ENCODE measurements at regions not wholly inside any gene's neighbourhood (a gene's known extent, or its start where the extent isn't known, plus 50 kb on each side); places are given as distances from the start of the nearest gene placed in this dataset.

DNA sequence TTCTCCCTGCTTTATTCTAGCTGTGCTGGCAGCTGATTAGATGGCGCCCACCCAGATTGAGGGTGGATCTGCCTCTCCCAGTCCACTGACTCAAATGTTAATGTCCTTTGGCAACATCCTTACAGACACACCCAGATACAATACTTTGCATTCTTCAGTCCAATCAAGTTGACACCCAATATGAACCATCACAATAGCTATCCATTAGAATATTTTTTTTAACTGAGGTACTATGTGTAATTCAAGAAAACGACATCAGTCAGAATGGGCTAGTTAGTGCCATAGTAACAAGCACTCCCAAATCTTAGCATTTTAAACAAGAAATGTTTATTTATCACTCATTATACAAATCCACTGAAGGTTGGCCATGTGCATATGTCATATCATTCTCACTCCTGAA, 723.1 kb downstream of the NR2F2 start:
- no peaks in the 10 kb centered on the region for H3K27me3 ChIP-seq (ENCODE audit: control insufficient read depth, insufficient read depth, low read length)
- H3K4me3 ChIP-seq (ENCODE audit: low read length), result no peak overlapping the region
- no peak overlapping the region for H3K27ac ChIP-seq (ENCODE audit: low read length)
- H3K36me3 ChIP-seq (ENCODE audit: control insufficient read depth, low read depth, low read length), result no peaks in the 10 kb centered on the region
- H3K9ac ChIP-seq (ENCODE audit: low read length), result no peak overlapping the region
- H3K9me3 ChIP-seq (ENCODE audit: control insufficient read depth, low read depth, low read length), result no peaks in the 10 kb centered on the region
- H3K4me1 ChIP-seq (ENCODE audit: control insufficient read depth, low read depth, low read length), result no peaks in the 10 kb centered on the region

DNA sequence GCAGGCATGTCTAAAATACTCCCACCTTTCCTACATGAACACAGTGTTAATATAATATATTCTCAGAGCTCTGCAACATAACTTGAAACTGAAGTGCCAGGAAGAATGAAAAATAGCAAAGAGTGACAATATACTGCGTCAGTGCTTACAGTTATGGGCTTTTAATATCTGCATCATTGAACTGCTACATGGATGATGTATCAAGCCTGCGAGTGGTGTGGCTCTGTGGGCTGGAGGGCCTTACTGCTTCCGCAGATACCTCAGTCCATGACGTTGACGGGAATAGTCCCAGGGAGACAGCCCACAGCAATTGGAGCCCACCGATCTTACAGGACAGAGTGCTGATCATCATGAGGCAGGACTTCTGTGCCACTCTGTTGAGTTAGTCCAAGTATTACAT, 727.0 kb downstream of the NR2F2 start:
- H3K9ac ChIP-seq (ENCODE audit: low read length), result no peak overlapping the region
- H3K4me3 ChIP-seq (ENCODE audit: low read length), result no peak overlapping the region
- no peak overlapping the region for H3K27ac ChIP-seq (ENCODE audit: low read length)
- peaks cover 30% of the 10 kb centered on the region for H3K4me1 ChIP-seq (ENCODE audit: control insufficient read depth, low read depth, low read length)
- no peaks in the 10 kb centered on the region for H3K9me3 ChIP-seq (ENCODE audit: control insufficient read depth, low read depth, low read length)
- H3K27me3 ChIP-seq (ENCODE audit: control insufficient read depth, insufficient read depth, low read length), result no peaks in the 10 kb centered on the region
- H3K36me3 ChIP-seq (ENCODE audit: control insufficient read depth, low read depth, low read length), result no peaks in the 10 kb centered on the region

DNA sequence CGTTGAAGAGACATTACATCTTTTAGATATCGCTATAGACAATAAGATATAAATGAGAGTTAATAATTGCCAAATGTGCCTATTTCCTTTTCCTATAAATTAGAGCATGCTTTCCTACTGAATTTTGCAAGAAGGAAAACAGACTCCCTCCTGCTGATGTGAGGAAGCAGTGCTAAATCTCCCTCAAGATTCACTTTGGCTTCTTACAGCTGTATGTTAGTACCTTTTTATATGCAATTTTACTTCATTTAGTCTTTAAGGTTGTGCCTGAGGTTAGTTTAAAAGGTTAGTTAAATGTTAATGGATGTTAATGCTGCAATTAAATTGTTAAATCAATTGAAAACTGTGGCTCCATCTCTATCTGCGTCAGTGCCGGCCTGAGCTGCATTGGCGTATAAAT, 728.8 kb downstream of the NR2F2 start:
- H3K27ac ChIP-seq (ENCODE audit: low read length), result no peak overlapping the region
- H3K9ac ChIP-seq (ENCODE audit: low read length), result no peak overlapping the region
- H3K4me1 ChIP-seq (ENCODE audit: control insufficient read depth, low read depth, low read length), result peaks cover 30% of the 10 kb centered on the region
- no peak overlapping the region for H3K4me3 ChIP-seq (ENCODE audit: low read length)
- H3K9me3 ChIP-seq (ENCODE audit: control insufficient read depth, low read depth, low read length), result no peaks in the 10 kb centered on the region
- no peaks in the 10 kb centered on the region for H3K27me3 ChIP-seq (ENCODE audit: control insufficient read depth, insufficient read depth, low read length)
- no peaks in the 10 kb centered on the region for H3K36me3 ChIP-seq (ENCODE audit: control insufficient read depth, low read depth, low read length)

DNA sequence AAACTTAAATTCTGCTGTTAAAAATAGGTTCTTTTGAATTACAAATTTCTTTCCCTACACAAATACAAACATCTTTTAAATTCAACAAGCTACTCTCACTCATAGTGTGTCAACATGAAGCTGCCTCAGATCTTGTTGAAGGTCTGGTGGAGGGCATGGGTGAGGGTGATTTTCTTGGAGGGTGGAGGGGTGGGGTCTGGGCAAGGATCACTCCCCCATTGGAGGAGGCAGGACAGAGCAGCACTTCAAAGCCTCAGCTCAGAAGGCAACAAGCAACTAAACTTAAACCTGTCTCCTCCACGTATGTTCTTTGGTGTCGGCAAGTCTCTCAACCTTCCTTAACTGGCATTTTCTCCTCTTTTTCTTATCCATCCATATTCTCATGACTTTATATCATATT, 730.9 kb downstream of the NR2F2 start:
- Histone ChIP-seq H3K27ac (ENCODE audit: low read length) (no peak overlapping the region), H3K9ac (ENCODE audit: low read length) (no peak overlapping the region), H3K9me3 (ENCODE audit: control insufficient read depth, low read depth, low read length) (no peaks in the 10 kb centered on the region), H3K4me1 (ENCODE audit: control insufficient read depth, low read depth, low read length) (peaks cover 30% of the 10 kb centered on the region), H3K27me3 (ENCODE audit: control insufficient read depth, insufficient read depth, low read length) (no peaks in the 10 kb centered on the region), H3K4me3 (ENCODE audit: low read length) (no peak overlapping the region), H3K36me3 (ENCODE audit: control insufficient read depth, low read depth, low read length) (no peaks in the 10 kb centered on the region)

DNA sequence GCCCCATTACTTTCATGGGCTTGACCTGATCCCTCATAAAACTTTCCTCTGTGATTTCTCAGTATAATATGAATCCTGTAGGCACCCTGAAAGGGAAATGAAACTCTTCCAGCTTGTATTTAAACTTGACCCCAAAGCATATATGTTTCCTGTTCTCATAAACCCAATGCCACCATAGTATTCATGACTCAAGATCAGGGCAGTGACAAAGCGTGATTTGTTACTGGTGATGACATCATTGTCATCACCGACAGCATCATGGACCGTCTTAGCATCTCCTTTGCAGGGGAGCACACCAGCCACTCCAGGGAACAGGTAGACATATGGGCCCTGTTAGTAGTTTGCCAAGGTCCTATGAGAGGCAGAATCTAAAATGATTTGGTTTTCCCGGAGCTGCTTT, 741.2 kb downstream of the NR2F2 start:
- no peaks in the 10 kb centered on the region for H3K27me3 ChIP-seq (ENCODE audit: control insufficient read depth, insufficient read depth, low read length)
- no peaks in the 10 kb centered on the region for H3K4me1 ChIP-seq (ENCODE audit: control insufficient read depth, low read depth, low read length)
- no peak overlapping the region for H3K9ac ChIP-seq (ENCODE audit: low read length)
- H3K4me3 ChIP-seq (ENCODE audit: low read length), result no peak overlapping the region
- H3K27ac ChIP-seq (ENCODE audit: low read length), result no peak overlapping the region
- H3K36me3 ChIP-seq (ENCODE audit: control insufficient read depth, low read depth, low read length), result no peaks in the 10 kb centered on the region
- peaks cover 2% of the 10 kb centered on the region for H3K9me3 ChIP-seq (ENCODE audit: control insufficient read depth, low read depth, low read length)

DNA sequence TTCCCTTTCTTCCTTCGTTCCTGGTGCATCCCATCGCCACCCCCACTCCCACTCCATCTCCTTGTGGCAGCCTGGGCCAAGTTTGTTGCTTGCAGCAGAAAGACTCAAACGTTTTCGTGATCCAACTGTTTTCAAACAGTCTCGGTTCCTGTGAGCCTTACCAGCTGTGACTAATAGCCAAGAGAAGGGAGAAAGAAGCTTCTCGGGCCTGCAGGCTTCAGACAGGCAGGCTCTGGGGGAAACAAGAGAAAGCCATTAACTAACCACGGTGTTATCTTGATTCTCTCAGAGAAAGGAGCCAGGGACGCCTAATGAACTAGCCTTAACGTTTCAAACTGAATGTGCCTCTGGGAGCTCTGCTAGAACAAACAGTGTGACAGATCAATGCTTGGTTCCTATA, 742.0 kb downstream of the NR2F2 start:
- Histone ChIP-seq H3K27me3 (ENCODE audit: control insufficient read depth, insufficient read depth, low read length) (no peaks in the 10 kb centered on the region), H3K9me3 (ENCODE audit: control insufficient read depth, low read depth, low read length) (peaks cover 2% of the 10 kb centered on the region), H3K4me3 (ENCODE audit: low read length) (no peak overlapping the region), H3K4me1 (ENCODE audit: control insufficient read depth, low read depth, low read length) (no peaks in the 10 kb centered on the region), H3K27ac (ENCODE audit: low read length) (no peak overlapping the region), H3K9ac (ENCODE audit: low read length) (no peak overlapping the region), H3K36me3 (ENCODE audit: control insufficient read depth, low read depth, low read length) (no peaks in the 10 kb centered on the region)

DNA sequence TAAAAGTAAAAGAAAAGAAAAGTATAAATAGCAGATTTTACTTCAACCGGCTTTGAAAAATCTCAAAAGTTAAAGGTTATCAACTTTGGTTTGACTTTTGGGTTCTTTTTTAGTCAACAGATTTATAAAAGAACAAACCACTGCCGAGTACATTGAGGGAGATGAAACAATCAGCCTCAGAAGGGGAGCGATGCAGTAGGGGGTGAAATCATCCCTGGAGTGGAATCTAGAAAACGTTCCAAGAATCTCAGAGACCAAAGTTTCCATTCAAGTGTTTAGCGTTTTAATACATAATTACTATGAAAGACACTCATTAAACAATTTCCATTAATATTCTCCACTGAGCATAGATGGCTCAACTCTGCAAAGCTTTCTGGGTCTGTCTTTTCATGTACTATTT, 745.5 kb downstream of the NR2F2 start:
- Histone ChIP-seq H3K9ac (ENCODE audit: low read length) (no peak overlapping the region), H3K27me3 (ENCODE audit: control insufficient read depth, insufficient read depth, low read length) (no peaks in the 10 kb centered on the region), H3K9me3 (ENCODE audit: control insufficient read depth, low read depth, low read length) (no peaks in the 10 kb centered on the region), H3K4me3 (ENCODE audit: low read length) (no peak overlapping the region), H3K4me1 (ENCODE audit: control insufficient read depth, low read depth, low read length) (no peaks in the 10 kb centered on the region), H3K36me3 (ENCODE audit: control insufficient read depth, low read depth, low read length) (no peaks in the 10 kb centered on the region), H3K27ac (ENCODE audit: low read length) (no peak overlapping the region)

DNA sequence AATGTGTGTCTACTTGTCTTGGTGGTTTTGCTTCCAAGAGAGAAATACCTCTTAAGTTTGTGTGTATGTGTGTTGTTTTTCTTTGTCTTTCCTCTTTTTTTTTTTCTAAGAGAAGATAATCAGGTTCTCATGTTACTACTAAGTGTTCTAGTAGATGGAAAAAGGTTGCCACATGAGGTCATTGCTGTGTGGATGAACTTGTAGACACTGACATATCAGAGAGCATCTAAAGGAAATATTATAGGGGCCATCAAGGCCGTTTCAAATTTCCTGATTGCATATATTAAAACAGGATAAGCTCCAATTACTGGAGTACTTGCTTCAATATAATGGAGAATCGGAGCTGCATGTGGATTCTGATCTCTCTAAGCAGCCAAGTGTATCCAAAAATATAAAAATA, 747.5 kb downstream of the NR2F2 start:
- no peak overlapping the region for H3K27ac ChIP-seq (ENCODE audit: low read length)
- no peak overlapping the region for H3K9ac ChIP-seq (ENCODE audit: low read length)
- no peaks in the 10 kb centered on the region for H3K36me3 ChIP-seq (ENCODE audit: control insufficient read depth, low read depth, low read length)
- H3K9me3 ChIP-seq (ENCODE audit: control insufficient read depth, low read depth, low read length), result no peaks in the 10 kb centered on the region
- H3K4me3 ChIP-seq (ENCODE audit: low read length), result no peak overlapping the region
- H3K27me3 ChIP-seq (ENCODE audit: control insufficient read depth, insufficient read depth, low read length), result no peaks in the 10 kb centered on the region
- H3K4me1 ChIP-seq (ENCODE audit: control insufficient read depth, low read depth, low read length), result no peaks in the 10 kb centered on the region

DNA sequence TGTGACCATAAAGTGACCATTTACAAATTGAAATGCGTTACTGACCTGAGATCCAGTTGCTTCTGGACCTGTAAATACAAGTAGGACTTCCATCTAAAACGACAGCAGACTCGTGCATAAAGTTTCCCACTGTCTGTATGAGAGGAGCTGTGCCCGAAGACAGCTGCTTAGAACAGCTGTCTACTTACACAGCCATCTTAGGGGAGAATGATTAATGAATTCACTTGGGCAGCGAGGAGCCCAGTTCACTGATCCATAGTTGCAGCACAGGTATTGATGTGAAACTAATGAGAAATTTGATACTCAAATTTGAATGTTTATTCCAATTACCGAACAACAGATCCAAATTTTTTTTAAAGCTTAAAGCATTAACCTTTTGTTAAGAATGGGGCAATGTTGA, 748.1 kb downstream of the NR2F2 start:
- no peaks in the 10 kb centered on the region for H3K9me3 ChIP-seq (ENCODE audit: control insufficient read depth, low read depth, low read length)
- no peak overlapping the region for H3K9ac ChIP-seq (ENCODE audit: low read length)
- no peak overlapping the region for H3K27ac ChIP-seq (ENCODE audit: low read length)
- no peaks in the 10 kb centered on the region for H3K36me3 ChIP-seq (ENCODE audit: control insufficient read depth, low read depth, low read length)
- no peaks in the 10 kb centered on the region for H3K27me3 ChIP-seq (ENCODE audit: control insufficient read depth, insufficient read depth, low read length)
- H3K4me3 ChIP-seq (ENCODE audit: low read length), result no peak overlapping the region
- H3K4me1 ChIP-seq (ENCODE audit: control insufficient read depth, low read depth, low read length), result no peaks in the 10 kb centered on the region

DNA sequence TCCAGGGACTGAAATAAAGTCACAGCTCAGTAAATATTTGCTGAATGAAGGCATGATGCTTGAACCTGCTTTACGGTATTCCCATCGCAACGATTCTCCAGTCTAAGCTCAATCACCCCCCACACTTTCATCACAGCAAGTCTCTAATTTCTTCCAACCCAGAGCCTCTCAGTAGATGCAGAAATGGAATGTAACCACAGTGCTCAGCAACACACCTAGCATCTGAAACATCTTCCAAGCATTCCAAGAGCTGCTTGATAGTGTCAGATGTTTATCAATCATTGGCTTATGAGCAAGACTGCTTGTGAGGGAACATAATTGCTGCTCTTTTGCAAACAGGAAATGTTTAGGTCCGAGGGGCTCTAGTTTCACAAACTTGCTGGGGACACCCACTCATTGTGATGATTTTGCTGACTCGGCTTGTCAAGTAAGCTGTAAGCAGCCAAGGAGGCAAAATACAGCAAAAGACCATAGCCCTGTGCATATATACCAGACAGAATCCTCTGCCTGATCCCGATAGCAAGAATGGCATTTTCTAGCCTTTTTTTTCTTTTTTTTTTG, 751.2 kb downstream of the NR2F2 start:
- Histone ChIP-seq H3K27me3 (ENCODE audit: control insufficient read depth, insufficient read depth, low read length) (no peaks in the 10 kb centered on the region), H3K27ac (ENCODE audit: low read length) (no peak overlapping the region), H3K9ac (ENCODE audit: low read length) (no peak overlapping the region), H3K36me3 (ENCODE audit: control insufficient read depth, low read depth, low read length) (no peaks in the 10 kb centered on the region), H3K9me3 (ENCODE audit: control insufficient read depth, low read depth, low read length) (no peaks in the 10 kb centered on the region), H3K4me3 (ENCODE audit: low read length) (no peak overlapping the region), H3K4me1 (ENCODE audit: control insufficient read depth, low read depth, low read length) (no peaks in the 10 kb centered on the region)

DNA sequence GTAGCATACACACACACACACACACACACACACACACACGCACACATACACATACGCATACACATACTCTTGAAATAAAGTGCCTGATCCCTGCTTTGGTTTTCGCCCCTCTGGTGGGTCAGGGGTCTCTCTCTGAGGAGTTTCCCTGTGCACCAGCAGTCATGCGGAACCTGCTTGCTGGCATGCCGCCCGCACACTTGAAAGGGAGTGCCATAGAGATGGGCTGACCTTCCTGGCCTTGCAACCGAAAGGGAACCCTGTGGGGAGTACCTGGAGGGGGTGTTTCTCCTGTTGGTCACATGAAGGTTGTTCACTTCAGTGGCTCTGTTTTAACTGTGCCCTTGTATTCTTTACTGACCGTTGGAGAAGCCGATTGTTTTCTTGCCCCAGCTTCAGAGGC, 752.3 kb downstream of the NR2F2 start:
- no peaks in the 10 kb centered on the region for H3K36me3 ChIP-seq (ENCODE audit: control insufficient read depth, low read depth, low read length)
- no peaks in the 10 kb centered on the region for H3K4me1 ChIP-seq (ENCODE audit: control insufficient read depth, low read depth, low read length)
- H3K9me3 ChIP-seq (ENCODE audit: control insufficient read depth, low read depth, low read length), result no peaks in the 10 kb centered on the region
- H3K4me3 ChIP-seq (ENCODE audit: low read length), result no peak overlapping the region
- H3K27ac ChIP-seq (ENCODE audit: low read length), result no peak overlapping the region
- no peak overlapping the region for H3K9ac ChIP-seq (ENCODE audit: low read length)
- no peaks in the 10 kb centered on the region for H3K27me3 ChIP-seq (ENCODE audit: control insufficient read depth, insufficient read depth, low read length)

DNA sequence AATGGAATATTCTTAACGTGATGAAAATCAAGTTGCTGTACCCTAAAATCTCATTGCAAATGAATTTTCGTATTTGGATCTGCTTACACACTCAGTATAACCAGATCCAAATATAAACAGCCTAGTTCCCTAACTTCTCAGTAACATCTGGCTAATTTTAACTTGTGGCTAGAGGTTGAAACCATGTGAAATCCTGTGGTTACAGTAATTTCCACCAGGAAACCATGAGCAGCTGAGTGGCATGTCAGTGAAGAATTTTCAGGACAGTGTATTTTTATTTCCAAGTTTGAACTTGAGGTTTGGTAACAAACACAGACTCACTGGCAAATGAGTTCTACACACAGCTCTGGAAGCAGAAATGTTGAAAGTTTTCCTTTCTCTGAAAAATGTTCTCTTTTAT, 754.1 kb downstream of the NR2F2 start:
- H3K36me3 ChIP-seq (ENCODE audit: control insufficient read depth, low read depth, low read length), result no peaks in the 10 kb centered on the region
- H3K4me3 ChIP-seq (ENCODE audit: low read length), result no peak overlapping the region
- no peak overlapping the region for H3K9ac ChIP-seq (ENCODE audit: low read length)
- no peaks in the 10 kb centered on the region for H3K4me1 ChIP-seq (ENCODE audit: control insufficient read depth, low read depth, low read length)
- no peak overlapping the region for H3K27ac ChIP-seq (ENCODE audit: low read length)
- no peaks in the 10 kb centered on the region for H3K27me3 ChIP-seq (ENCODE audit: control insufficient read depth, insufficient read depth, low read length)
- H3K9me3 ChIP-seq (ENCODE audit: control insufficient read depth, low read depth, low read length), result no peaks in the 10 kb centered on the region

All from iPS-18a (cell line).